Heart left ventricle (tissue), 13 donors: ENCODE measurements at regions not wholly inside any gene's neighbourhood (a gene's known extent, or its start where the extent isn't known, plus 50 kb on each side); places are given as distances from the start of the nearest gene placed in this dataset.

Source experiments
- CTCF ChIP-seq, 12 donors: fragments of 200-600 bp; sonication (generic) in 4 of 12; IDR thresholded peaks; one replicate each; pipeline versions ENCODE4 v1.5.0 to v1.8.0; 2018 to 2022; ENCODE audit warnings: antibody characterized with exemption in 12 of 12, mild to moderate bottlenecking in 5 of 12
- POLR2A ChIP-seq, 2 donors: fragments of 450-650 bp; IDR thresholded peaks; one replicate each; pipeline ENCODE4 v1.6.1; 2017; ENCODE audit warnings: antibody characterized with exemption in 2 of 2, mild to moderate bottlenecking in 2 of 2, moderate library complexity in 2 of 2
- donor health status: ischemic (EF 13 %, LVEDD 7.1; RV severe dilation, severe dysfunction).
- donor health status: DM: no; HTN: yes; CAD: no.
- donor health status: DM: no; HTN: no; CAD: no.
- donor health status: ischemic (EF 25% LVEDD 6.9; RV normal size, moderate dysfunction).
- donor health status: ischemic (EF 25% LVEDD 5.7; RV mildly dilated, moderate dysfunction).
- donor health status: ischemic (EF 35%, LVEDD 5.7; RV mildly dilated, moderate dysfunction).
- donor health status: nonischemic (EF 11% LVEDD 7.7; RV severe dilation, severe dysfunction).
- donor health status: DM: yes; HTN: yes; CAD: no.
- donor health status: PGD.
- donor health status: ischemic (EF 29% LVEDD 5.4; RV normal size, mild dysfunction).
- donor health status: nonischemic (EF 23%, LVEDD 6.1; RV moderate dilation, normal function).

- TF ChIP-seq CTCF (IDR thresholded peaks at IDR 0.05) = no peak
- no peak for TF ChIP-seq POLR2A (IDR thresholded peaks at IDR 0.05)
These were observed 77.1 kb upstream of the PABPC4L start for GRCh38 chr4:134278675-134279074.
